GM23338 (cell line): ENCODE measurements at regions not wholly inside any gene's neighbourhood (a gene's known extent, or its start where the extent isn't known, plus 50 kb on each side); places are given as distances from the start of the nearest gene placed in this dataset.

Experiments used
- ATAC-seq: fragments of 200-7000 bp; cut with Tn5 transposase; 3 replicates; pipeline ENCODE4 v1.9.1; 2020
- DNase-seq: peaks from one replicate; pipeline ENCODE4 v3.0.0-alpha.2; 2015; ENCODE audit warnings: low spot score
- H2AFZ ChIP-seq: fragments of 200-600 bp; sonication (generic); 2 replicates; pipeline ENCODE4 v1.8.0; 2016; ENCODE audit warnings: antibody characterized with exemption, mild to moderate bottlenecking, moderate library complexity
- H3F3A ChIP-seq: fragments of 200-600 bp; sonication (generic); replicated peaks from 2 replicates; pipeline ENCODE4 v1.8.0; 2017; ENCODE audit warnings: antibody characterized with exemption, mixed run types, low read depth
- H3K27ac ChIP-seq: fragments of 200-600 bp; sonication (generic); 2 replicates; pipeline ENCODE4 v1.6.1; 2016; ENCODE audit warnings: low read depth
- H3K27me3 ChIP-seq: fragments of 200-600 bp; sonication (generic); 2 replicates; pipeline ENCODE4 v1.8.0; 2016; ENCODE audit warnings: mild to moderate bottlenecking, mixed run types, moderate library complexity; ENCODE audit not compliant: insufficient read depth
- H3K36me3 ChIP-seq: fragments of 200-600 bp; sonication (generic); 2 replicates; pipeline ENCODE4 v1.8.0; 2016; ENCODE audit warnings: mild to moderate bottlenecking; ENCODE audit not compliant: insufficient read depth
- H3K4me1 ChIP-seq: fragments of 200-600 bp; sonication (generic); 2 replicates; pipeline ENCODE4 v1.8.0; 2016; ENCODE audit warnings: mild to moderate bottlenecking, moderate library complexity; ENCODE audit not compliant: insufficient read depth
- H3K4me2 ChIP-seq: fragments of 200-600 bp; sonication (generic); 2 replicates; pipeline ENCODE4 v1.7.1; 2017; ENCODE audit warnings: mixed run types
- H3K4me3 ChIP-seq: fragments of 200-600 bp; sonication (generic); 2 replicates; pipeline ENCODE4 v1.6.1; 2016; ENCODE audit warnings: mixed run types
- H3K79me2 ChIP-seq: fragments of 200-600 bp; sonication (generic); replicated peaks from 2 replicates; pipeline ENCODE4 v1.8.0; 2017; ENCODE audit warnings: mild to moderate bottlenecking; ENCODE audit not compliant: insufficient read depth
- H3K9me2 ChIP-seq: fragments of 200-600 bp; sonication (generic); 2 replicates; pipeline ENCODE4 v1.8.0; 2017; ENCODE audit not compliant: insufficient read depth
- H4K20me1 ChIP-seq: fragments of 200-600 bp; sonication (generic); replicated peaks from 2 replicates; pipeline ENCODE4 v1.8.0; 2017; ENCODE audit warnings: mild to moderate bottlenecking; ENCODE audit not compliant: insufficient read depth
- H3K27ac Mint-ChIP-seq: 2 replicates; pipeline ENCODE4 v1.8.0; 2020; ENCODE audit warnings: inconsistent platforms, mild to moderate bottlenecking, moderate library complexity, mixed read lengths
- H3K27me3 Mint-ChIP-seq: 3 replicates; pipeline ENCODE4 v1.8.0; 2022; ENCODE audit warnings: low read depth, mild to moderate bottlenecking, moderate library complexity, mixed read lengths, inconsistent platforms; ENCODE audit not compliant: insufficient read depth, poor library complexity
- H3K36me3 Mint-ChIP-seq: 3 replicates; pipeline ENCODE4 v1.8.0; 2021; ENCODE audit warnings: low read depth, mild to moderate bottlenecking, inconsistent platforms, moderate library complexity, mixed read lengths
- H3K4me1 Mint-ChIP-seq: 3 replicates; pipeline ENCODE4 v1.8.0; 2020; ENCODE audit warnings: mild to moderate bottlenecking, inconsistent platforms, mixed read lengths
- H3K4me3 Mint-ChIP-seq: 3 replicates; pipeline ENCODE4 v1.8.0; 2021; ENCODE audit warnings: moderate library complexity, mild to moderate bottlenecking, inconsistent platforms, mixed read lengths
- H3K9me3 Mint-ChIP-seq: 3 replicates; pipeline ENCODE4 v1.8.0; 2020; ENCODE audit warnings: moderate library complexity, mild to moderate bottlenecking, inconsistent platforms, mixed read lengths
- CREB1 ChIP-seq: fragments of 250-450 bp; sonication (Bioruptor Pico); IDR thresholded peaks from 2 replicates; pipeline ENCODE4 v1.5.0; 2020; ENCODE audit warnings: low read depth, mild to moderate bottlenecking, moderate library complexity
- EZH2 ChIP-seq: fragments of 200-600 bp; sonication (generic); IDR thresholded peaks from one replicate; pipeline ENCODE4 v1.8.0; 2017; ENCODE audit warnings: antibody characterized with exemption, mild to moderate bottlenecking, low read depth; ENCODE audit not compliant: unreplicated experiment
- EZH2phosphoT487 ChIP-seq: fragments of 200-600 bp; sonication (generic); IDR thresholded peaks from one replicate; pipeline ENCODE4 v1.8.1; 2018; ENCODE audit warnings: antibody characterized with exemption; ENCODE audit not compliant: unreplicated experiment
- JUNB ChIP-seq: IDR thresholded peaks from one replicate; pipeline ENCODE4 v1.6.1; 2016; ENCODE audit warnings: antibody characterized with exemption; ENCODE audit not compliant: unreplicated experiment
- NANOG ChIP-seq: IDR thresholded peaks from 2 replicates; pipeline ENCODE4 v1.6.1; 2016; ENCODE audit warnings: antibody characterized with exemption, borderline replicate concordance
- POLR2AphosphoS5 ChIP-seq: IDR thresholded peaks from 2 replicates; pipeline ENCODE4 v1.6.1; 2016; ENCODE audit warnings: antibody characterized with exemption, low read depth
- STAT1 ChIP-seq: IDR thresholded peaks from one replicate; pipeline ENCODE4 v1.6.1; 2016; ENCODE audit warnings: antibody characterized with exemption; ENCODE audit not compliant: unreplicated experiment
- ZNF114 ChIP-seq: fragments of 250-450 bp; sonication (Bioruptor Pico); IDR thresholded peaks from 2 replicates; pipeline ENCODE4 v1.5.0; 2020; ENCODE audit warnings: mild to moderate bottlenecking, moderate library complexity
- ZNF331 ChIP-seq: fragments of 250-450 bp; sonication (Bioruptor Pico); IDR thresholded peaks from 2 replicates; pipeline ENCODE4 v1.5.0; 2020; ENCODE audit warnings: low read depth, mild to moderate bottlenecking, moderate library complexity
- TF ChIP-seq, protein P1 (sequence below): fragments of 250-450 bp; sonication (Bioruptor Pico); IDR thresholded peaks from 2 replicates; pipeline ENCODE4 v1.5.0; 2020; ENCODE audit warnings: mild to moderate bottlenecking, moderate library complexity
- TF ChIP-seq, protein P2 (sequence below): IDR thresholded peaks from one replicate; pipeline ENCODE4 v1.6.1; 2018; ENCODE audit warnings: antibody characterized with exemption; ENCODE audit not compliant: unreplicated experiment
- TF ChIP-seq, protein P3 (sequence below): IDR thresholded peaks from 2 replicates; pipeline ENCODE4 v1.6.1; 2016; ENCODE audit warnings: antibody characterized with exemption
- TF ChIP-seq, protein P4 (sequence below), 2 experiments: fragments of 200-600 bp in 1 of 2; sonication (generic) in 1 of 2; conservative IDR thresholded peaks; 2 replicates each; pipeline versions ENCODE4 v1.5.1 to v1.6.1; 2016 to 2017; ENCODE audit warnings: antibody characterized with exemption in 2 of 2, low read depth in 2 of 2, mild to moderate bottlenecking in 2 of 2, moderate library complexity in 1 of 2

DNA sequence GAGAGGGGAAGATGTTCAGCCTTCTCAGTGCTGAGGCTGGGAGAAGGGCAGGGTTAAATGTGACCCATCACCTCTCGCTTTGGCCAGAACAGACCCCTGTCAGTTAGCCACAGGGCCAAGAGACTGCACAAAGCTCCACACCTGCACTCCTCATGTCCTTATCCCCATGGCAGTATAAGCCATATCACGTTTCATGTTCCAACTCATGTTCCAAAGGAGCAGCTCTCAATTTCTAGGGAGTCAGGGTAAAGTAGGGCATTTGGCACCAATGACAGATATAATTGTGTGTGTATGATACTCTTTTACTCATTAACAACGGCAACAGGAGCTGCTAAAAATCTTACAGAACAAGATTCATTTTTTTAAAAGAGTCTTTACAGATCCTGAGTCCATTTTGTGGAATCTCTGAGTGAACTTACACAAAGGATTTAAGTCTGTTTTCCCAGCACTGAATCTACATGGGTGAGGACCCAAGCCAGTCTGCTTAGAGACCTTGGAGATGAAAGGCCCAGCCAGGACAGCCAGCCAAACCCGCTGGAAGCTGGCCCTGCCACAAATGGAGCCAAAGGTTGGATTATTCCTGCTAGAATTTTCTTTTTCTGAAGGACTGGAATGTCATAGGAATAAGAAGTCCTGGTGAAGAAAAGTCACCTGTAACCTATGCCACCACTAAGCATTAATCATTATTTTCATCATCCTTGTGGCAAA is 129.1 kb upstream of the SMAD1 start:
- Mint-ChIP-seq H3K9me3 (no peaks in the 10 kb centered on the region), H3K4me3 (no peak overlapping the region), H3K27me3 (peaks cover 3% of the 10 kb centered on the region), H3K4me1 (no peaks in the 10 kb centered on the region), H3K27ac (no peak overlapping the region), H3K36me3 (no peaks in the 10 kb centered on the region)
- H3K27me3 ChIP-seq, result no peaks in the 10 kb centered on the region
- DNase-seq (no peak), ATAC-seq (no peak)
- peak overlapping the region; percentile 76 for H2AFZ ChIP-seq
- H3K27ac ChIP-seq, result no peak overlapping the region
- H3K4me3 ChIP-seq, result no peak overlapping the region
- H3K36me3 ChIP-seq, result no peaks in the 10 kb centered on the region
- H3K9me2 ChIP-seq, result peaks cover 8% of the 10 kb centered on the region
- no peaks in the 10 kb centered on the region for H4K20me1 ChIP-seq
- no peaks in the 10 kb centered on the region for H3K79me2 ChIP-seq
- H3F3A ChIP-seq, result no peaks in the 10 kb centered on the region
- TF ChIP-seq CREB1 (CRISPR knock-in tag) (no peak), EZH2 (no peak), POLR2AphosphoS5 (no peak), JUNB (no peak), ZNF331 (no peak), EZH2phosphoT487 (no peak), ZNF114 (no peak), NANOG (no peak), STAT1 (no peak)
- TF ChIP-seq, protein P1, sequence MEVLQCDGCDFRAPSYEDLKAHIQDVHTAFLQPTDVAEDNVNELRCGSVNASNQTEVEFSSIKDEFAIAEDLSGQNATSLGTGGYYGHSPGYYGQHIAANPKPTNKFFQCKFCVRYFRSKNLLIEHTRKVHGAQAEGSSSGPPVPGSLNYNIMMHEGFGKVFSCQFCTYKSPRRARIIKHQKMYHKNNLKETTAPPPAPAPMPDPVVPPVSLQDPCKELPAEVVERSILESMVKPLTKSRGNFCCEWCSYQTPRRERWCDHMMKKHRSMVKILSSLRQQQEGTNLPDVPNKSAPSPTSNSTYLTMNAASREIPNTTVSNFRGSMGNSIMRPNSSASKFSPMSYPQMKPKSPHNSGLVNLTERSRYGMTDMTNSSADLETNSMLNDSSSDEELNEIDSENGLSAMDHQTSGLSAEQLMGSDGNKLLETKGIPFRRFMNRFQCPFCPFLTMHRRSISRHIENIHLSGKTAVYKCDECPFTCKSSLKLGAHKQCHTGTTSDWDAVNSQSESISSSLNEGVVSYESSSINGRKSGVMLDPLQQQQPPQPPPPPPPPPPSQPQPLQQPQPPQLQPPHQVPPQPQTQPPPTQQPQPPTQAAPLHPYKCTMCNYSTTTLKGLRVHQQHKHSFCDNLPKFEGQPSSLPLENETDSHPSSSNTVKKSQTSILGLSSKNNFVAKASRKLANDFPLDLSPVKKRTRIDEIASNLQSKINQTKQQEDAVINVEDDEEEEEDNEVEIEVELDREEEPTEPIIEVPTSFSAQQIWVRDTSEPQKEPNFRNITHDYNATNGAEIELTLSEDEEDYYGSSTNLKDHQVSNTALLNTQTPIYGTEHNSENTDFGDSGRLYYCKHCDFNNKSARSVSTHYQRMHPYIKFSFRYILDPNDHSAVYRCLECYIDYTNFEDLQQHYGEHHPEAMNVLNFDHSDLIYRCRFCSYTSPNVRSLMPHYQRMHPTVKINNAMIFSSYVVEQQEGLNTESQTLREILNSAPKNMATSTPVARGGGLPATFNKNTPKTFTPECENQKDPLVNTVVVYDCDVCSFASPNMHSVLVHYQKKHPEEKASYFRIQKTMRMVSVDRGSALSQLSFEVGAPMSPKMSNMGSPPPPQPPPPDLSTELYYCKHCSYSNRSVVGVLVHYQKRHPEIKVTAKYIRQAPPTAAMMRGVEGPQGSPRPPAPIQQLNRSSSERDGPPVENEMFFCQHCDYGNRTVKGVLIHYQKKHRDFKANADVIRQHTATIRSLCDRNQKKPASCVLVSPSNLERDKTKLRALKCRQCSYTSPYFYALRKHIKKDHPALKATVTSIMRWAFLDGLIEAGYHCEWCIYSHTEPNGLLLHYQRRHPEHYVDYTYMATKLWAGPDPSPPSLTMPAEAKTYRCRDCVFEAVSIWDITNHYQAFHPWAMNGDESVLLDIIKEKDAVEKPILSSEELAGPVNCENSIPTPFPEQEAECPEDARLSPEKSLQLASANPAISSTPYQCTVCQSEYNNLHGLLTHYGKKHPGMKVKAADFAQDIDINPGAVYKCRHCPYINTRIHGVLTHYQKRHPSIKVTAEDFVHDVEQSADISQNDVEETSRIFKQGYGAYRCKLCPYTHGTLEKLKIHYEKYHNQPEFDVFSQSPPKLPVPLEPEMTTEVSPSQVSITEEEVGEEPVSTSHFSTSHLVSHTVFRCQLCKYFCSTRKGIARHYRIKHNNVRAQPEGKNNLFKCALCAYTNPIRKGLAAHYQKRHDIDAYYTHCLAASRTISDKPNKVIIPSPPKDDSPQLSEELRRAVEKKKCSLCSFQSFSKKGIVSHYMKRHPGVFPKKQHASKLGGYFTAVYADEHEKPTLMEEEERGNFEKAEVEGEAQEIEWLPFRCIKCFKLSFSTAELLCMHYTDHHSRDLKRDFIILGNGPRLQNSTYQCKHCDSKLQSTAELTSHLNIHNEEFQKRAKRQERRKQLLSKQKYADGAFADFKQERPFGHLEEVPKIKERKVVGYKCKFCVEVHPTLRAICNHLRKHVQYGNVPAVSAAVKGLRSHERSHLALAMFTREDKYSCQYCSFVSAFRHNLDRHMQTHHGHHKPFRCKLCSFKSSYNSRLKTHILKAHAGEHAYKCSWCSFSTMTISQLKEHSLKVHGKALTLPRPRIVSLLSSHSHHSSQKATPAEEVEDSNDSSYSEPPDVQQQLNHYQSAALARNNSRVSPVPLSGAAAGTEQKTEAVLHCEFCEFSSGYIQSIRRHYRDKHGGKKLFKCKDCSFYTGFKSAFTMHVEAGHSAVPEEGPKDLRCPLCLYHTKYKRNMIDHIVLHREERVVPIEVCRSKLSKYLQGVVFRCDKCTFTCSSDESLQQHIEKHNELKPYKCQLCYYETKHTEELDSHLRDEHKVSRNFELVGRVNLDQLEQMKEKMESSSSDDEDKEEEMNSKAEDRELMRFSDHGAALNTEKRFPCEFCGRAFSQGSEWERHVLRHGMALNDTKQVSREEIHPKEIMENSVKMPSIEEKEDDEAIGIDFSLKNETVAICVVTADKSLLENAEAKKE (CRISPR knock-in tag), result no peak
- TF ChIP-seq, protein P2, sequence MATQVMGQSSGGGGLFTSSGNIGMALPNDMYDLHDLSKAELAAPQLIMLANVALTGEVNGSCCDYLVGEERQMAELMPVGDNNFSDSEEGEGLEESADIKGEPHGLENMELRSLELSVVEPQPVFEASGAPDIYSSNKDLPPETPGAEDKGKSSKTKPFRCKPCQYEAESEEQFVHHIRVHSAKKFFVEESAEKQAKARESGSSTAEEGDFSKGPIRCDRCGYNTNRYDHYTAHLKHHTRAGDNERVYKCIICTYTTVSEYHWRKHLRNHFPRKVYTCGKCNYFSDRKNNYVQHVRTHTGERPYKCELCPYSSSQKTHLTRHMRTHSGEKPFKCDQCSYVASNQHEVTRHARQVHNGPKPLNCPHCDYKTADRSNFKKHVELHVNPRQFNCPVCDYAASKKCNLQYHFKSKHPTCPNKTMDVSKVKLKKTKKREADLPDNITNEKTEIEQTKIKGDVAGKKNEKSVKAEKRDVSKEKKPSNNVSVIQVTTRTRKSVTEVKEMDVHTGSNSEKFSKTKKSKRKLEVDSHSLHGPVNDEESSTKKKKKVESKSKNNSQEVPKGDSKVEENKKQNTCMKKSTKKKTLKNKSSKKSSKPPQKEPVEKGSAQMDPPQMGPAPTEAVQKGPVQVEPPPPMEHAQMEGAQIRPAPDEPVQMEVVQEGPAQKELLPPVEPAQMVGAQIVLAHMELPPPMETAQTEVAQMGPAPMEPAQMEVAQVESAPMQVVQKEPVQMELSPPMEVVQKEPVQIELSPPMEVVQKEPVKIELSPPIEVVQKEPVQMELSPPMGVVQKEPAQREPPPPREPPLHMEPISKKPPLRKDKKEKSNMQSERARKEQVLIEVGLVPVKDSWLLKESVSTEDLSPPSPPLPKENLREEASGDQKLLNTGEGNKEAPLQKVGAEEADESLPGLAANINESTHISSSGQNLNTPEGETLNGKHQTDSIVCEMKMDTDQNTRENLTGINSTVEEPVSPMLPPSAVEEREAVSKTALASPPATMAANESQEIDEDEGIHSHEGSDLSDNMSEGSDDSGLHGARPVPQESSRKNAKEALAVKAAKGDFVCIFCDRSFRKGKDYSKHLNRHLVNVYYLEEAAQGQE, result no peak
- TF ChIP-seq, protein P3, sequence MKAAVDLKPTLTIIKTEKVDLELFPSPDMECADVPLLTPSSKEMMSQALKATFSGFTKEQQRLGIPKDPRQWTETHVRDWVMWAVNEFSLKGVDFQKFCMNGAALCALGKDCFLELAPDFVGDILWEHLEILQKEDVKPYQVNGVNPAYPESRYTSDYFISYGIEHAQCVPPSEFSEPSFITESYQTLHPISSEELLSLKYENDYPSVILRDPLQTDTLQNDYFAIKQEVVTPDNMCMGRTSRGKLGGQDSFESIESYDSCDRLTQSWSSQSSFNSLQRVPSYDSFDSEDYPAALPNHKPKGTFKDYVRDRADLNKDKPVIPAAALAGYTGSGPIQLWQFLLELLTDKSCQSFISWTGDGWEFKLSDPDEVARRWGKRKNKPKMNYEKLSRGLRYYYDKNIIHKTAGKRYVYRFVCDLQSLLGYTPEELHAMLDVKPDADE, result no peak
- TF ChIP-seq, protein P4, sequence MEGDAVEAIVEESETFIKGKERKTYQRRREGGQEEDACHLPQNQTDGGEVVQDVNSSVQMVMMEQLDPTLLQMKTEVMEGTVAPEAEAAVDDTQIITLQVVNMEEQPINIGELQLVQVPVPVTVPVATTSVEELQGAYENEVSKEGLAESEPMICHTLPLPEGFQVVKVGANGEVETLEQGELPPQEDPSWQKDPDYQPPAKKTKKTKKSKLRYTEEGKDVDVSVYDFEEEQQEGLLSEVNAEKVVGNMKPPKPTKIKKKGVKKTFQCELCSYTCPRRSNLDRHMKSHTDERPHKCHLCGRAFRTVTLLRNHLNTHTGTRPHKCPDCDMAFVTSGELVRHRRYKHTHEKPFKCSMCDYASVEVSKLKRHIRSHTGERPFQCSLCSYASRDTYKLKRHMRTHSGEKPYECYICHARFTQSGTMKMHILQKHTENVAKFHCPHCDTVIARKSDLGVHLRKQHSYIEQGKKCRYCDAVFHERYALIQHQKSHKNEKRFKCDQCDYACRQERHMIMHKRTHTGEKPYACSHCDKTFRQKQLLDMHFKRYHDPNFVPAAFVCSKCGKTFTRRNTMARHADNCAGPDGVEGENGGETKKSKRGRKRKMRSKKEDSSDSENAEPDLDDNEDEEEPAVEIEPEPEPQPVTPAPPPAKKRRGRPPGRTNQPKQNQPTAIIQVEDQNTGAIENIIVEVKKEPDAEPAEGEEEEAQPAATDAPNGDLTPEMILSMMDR (conservative IDR thresholded peaks at IDR 0.05; ENCODE audit: low read depth in 2 of 2), result no peak
- no peaks in the 10 kb centered on the region for H3K4me1 ChIP-seq
- H3K4me2 ChIP-seq, result no peak overlapping the region
